ENCODE measurements at regions not wholly inside any gene's neighbourhood (a gene's known extent, or its start where the extent isn't known, plus 50 kb on each side); places are given as distances from the start of the nearest gene placed in this dataset.
A peak's percentile ranks its signal among the peaks of the same experiment; 100 is the strongest.

DNA sequence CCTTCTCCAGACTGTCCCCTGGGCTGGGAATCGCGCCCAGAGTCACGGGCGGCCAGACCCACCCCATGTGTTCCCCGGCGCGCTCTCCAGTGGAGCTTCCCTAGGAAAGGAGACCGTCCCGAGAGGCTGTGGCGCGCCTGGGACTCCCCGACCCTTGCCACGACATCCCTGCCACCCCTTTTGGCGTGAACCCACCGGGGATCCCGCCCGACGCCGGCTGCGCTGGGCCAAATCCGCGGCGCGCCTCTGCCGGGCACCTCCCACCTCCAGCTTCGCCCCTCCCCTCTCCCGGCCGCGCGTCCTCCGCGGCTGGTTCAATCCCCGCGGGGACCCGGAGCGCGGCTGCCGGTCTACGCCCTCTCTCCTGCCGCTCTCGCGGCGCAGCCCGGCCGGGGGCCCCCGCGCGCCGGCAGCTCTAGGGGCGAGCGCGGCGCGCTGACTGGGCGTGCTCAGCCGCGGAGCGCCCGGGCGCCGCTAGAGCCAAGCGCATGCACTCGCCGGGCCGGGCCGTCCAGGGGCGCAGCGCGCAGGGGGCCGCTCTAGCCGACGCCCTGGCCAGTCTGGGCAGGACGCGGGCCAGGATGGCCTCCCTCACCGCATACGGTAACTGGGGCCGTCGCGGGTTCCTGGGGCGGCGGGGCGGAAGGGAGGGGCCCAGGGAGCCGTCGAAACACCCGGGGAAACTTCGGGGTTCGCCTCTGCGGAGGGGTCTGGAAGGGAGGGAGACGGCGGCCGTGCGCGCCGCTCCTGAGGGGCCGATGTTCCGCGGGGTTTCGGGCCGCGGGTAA, 77.4 kb upstream of the ANO4 start:
- peak; percentile 7 for DNase-seq (ENCODE audit: low read depth, low spot score)
- in situ Hi-C loops (cut with HindIII; ENCODE audit: low sequenced_read_pairs): no loop called here
- H3K4me3 ChIP-seq (ENCODE audit: low read depth, low read length): peak overlapping the region; percentile 40
- TF ChIP-seq CTCF (IDR thresholded peaks at IDR 0.05; ENCODE audit: low read depth, low read length): no peak

GRCh38 chr12:100717733-100718067, 76.9 kb upstream of the ANO4 start:
- in situ Hi-C loops (cut with HindIII; ENCODE audit: low sequenced_read_pairs): no loop called here
- no peak for TF ChIP-seq CTCF (IDR thresholded peaks at IDR 0.05; ENCODE audit: low read depth, low read length)
- peak; percentile 3 for DNase-seq (ENCODE audit: low read depth, low spot score)
- peak overlapping the region; percentile 40 for H3K4me3 ChIP-seq (ENCODE audit: low read depth, low read length)

DNA sequence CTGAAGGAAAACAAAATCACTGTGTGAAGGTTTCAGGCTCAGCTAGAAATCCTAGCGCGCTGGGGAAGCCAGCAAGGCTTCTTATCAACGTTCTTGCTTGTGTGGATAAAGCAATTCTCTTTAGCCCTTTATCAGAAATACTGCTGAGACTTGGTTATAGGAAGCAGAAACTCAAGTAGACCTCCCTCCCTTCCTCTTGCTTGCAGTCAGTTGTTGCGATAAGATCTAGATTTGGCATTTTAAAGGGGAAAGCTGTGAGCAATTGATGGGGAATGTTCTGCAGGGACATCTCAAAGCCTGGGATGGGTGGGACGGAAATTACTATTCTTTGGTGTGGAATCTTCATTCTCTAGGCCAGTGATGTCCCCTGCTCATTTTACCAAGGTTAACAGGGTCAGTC, 76.4 kb upstream of the ANO4 start:
- in situ Hi-C loops (cut with HindIII; ENCODE audit: low sequenced_read_pairs): no loop called here
- no peak for TF ChIP-seq CTCF (IDR thresholded peaks at IDR 0.05; ENCODE audit: low read depth, low read length)
- no peak overlapping the region for H3K4me3 ChIP-seq (ENCODE audit: low read depth, low read length)
- DNase-seq (ENCODE audit: low read depth, low spot score): peak; percentile 3

DNA sequence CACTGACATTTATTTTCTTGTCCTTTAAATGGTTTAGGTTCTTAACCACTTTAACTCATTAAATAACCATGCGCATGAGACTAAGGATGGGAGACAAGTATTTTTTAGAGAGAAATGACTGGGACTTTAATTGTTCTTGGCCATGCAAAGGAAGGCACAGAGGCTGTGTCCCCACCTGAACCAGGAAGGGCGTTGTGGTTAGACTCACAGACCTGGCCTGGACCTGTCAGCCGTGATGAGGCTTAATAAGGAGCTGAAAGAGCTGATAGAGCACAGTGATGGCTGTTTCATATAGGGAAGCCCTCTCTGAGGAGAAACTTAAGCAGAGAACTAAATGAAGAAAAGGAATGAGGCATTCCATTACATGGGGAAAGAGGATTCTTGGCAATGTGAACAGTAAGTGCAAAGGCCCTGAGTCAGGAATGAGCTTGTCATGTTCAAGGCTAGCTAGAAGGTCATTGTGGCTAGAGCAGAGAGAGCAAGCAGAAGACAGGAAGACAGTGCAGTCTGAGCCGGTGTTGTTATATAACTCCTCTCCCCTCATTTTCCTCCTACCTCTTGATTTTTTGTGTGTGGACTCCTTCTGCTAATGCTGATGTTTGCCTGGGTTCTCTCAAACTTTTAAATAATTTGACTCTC, 74.4 kb upstream of the ANO4 start:
- DNase-seq (ENCODE audit: low read depth, low spot score): no peak
- in situ Hi-C loops (cut with HindIII; ENCODE audit: low sequenced_read_pairs): no loop called here
- H3K4me3 ChIP-seq (ENCODE audit: low read depth, low read length): no peak overlapping the region
- no peak for TF ChIP-seq CTCF (IDR thresholded peaks at IDR 0.05; ENCODE audit: low read depth, low read length)

GRCh38 chr12:100721169-100721568, 73.4 kb upstream of the ANO4 start:
- H3K4me3 ChIP-seq (ENCODE audit: low read depth, low read length): no peak overlapping the region
- in situ Hi-C loops (cut with HindIII; ENCODE audit: low sequenced_read_pairs): no loop called here
- no peak for TF ChIP-seq CTCF (IDR thresholded peaks at IDR 0.05; ENCODE audit: low read depth, low read length)
- no peak for DNase-seq (ENCODE audit: low read depth, low spot score)

DNA sequence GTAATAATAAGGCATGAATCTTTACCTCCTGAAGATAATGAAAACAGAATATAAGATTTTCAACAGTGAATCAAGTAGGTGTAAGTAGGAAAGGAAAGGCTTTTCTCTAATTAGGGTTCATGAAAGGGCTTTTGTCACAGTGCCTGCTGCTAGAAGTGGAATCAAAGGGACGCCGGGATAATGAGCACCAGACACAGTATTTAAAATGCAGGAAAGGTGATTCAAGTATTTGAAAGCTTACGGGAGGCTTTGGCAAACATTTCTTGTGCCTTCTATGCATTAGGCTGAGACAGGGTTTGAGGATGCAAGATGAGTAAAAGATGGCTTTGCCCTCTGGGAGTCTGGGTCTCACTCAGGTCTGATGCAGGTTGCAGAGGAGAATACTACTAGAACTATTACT, 70.5 kb upstream of the ANO4 start:
- H3K4me3 ChIP-seq (ENCODE audit: low read depth, low read length): no peak overlapping the region
- TF ChIP-seq CTCF (IDR thresholded peaks at IDR 0.05; ENCODE audit: low read depth, low read length): no peak
- no peak for DNase-seq (ENCODE audit: low read depth, low spot score)
- in situ Hi-C loops (cut with HindIII; ENCODE audit: low sequenced_read_pairs): no loop called here
